A673 (cell line): ENCODE measurements at regions not wholly inside any gene's neighbourhood (a gene's known extent, or its start where the extent isn't known, plus 50 kb on each side); places are given as distances from the start of the nearest gene placed in this dataset.

ENCODE experiments used
- BruUV-seq: library from RNA; stranded (reverse); fragments of 400-500 nt; replicated peaks from 2 replicates; lab custom pipeline; 2021; lab: Mats Ljungman, UMichigan
- CTCF ChIA-PET: fragments of 300-600 bp; sonication (Branson Sonifier 250); formaldehyde crosslinking; loops from one replicate; lab custom pipeline; 2022; ENCODE audit warnings: antibody characterized with exemption; lab: Charles Lee
- POLR2A ChIA-PET: fragments of 300-600 bp; sonication (Branson Sonifier 250); formaldehyde crosslinking; loops from one replicate; lab custom pipeline; 2022; ENCODE audit warnings: antibody characterized with exemption; ENCODE audit not compliant: low non-redundant PET; lab: Charles Lee
- DNase-seq: peaks from one replicate; pipeline ENCODE4 v3.0.0-alpha.2; 2015; ENCODE audit warnings: low spot score
- H3K27ac ChIP-seq: fragments of 200-600 bp; sonication (generic); 2 replicates; pipeline ENCODE4 v1.5.1; 2016; ENCODE audit warnings: mixed run types, low read depth, mild to moderate bottlenecking, mixed read lengths, antibody characterized with exemption, low read length; ENCODE audit not compliant: poor library complexity, severe bottlenecking
- H3K27me3 ChIP-seq: fragments of 200-600 bp; sonication (generic); replicated peaks from 2 replicates; pipeline ENCODE4 v1.6.1; 2017; ENCODE audit warnings: mixed run types, low read depth, mild to moderate bottlenecking, mixed read lengths, antibody characterized with exemption, low read length; ENCODE audit not compliant: insufficient read depth, poor library complexity
- H3K36me3 ChIP-seq: fragments of 200-600 bp; sonication (generic); 2 replicates; pipeline ENCODE4 v1.6.1; 2016; ENCODE audit warnings: mixed run types, mild to moderate bottlenecking, mixed read lengths, antibody characterized with exemption, low read length; ENCODE audit not compliant: insufficient read depth, poor library complexity, severe bottlenecking
- H3K4me1 ChIP-seq: fragments of 200-600 bp; sonication (generic); 2 replicates; pipeline ENCODE4 v1.6.1; 2017; ENCODE audit warnings: mixed run types, mild to moderate bottlenecking, mixed read lengths, antibody characterized with exemption, low read length; ENCODE audit not compliant: insufficient read depth, poor library complexity, severe bottlenecking
- H3K4me3 ChIP-seq: fragments of 200-600 bp; sonication (generic); 2 replicates; pipeline ENCODE4 v1.5.1; 2016; ENCODE audit warnings: low read depth, mixed run types, mild to moderate bottlenecking, mixed read lengths, low read length; ENCODE audit not compliant: poor library complexity, severe bottlenecking
- H3K9me3 ChIP-seq: fragments of 200-600 bp; sonication (generic); 2 replicates; pipeline ENCODE4 v1.6.1; 2016; ENCODE audit warnings: mixed run types, low read depth, mild to moderate bottlenecking, mixed read lengths, antibody characterized with exemption, low read length; ENCODE audit not compliant: poor library complexity, severe bottlenecking
- CTCF ChIP-seq: fragments of 300-800, 200-600 bp; sonication (generic); conservative IDR thresholded peaks from 2 replicates; pipeline ENCODE4 v1.5.1; 2017; ENCODE audit warnings: low read depth, mild to moderate bottlenecking, antibody characterized with exemption, low read length, moderate library complexity, mixed read lengths
- EZH2 ChIP-seq: fragments of 200-600 bp; sonication (generic); IDR thresholded peaks from 2 replicates; pipeline ENCODE4 v1.6.1; 2017; ENCODE audit warnings: borderline replicate concordance, low read depth, mild to moderate bottlenecking, mixed read lengths, antibody characterized with exemption, low read length; ENCODE audit not compliant: poor library complexity, severe bottlenecking
- intact Hi-C: fragments of 100-400 bp; cut with micrococcal nuclease; formaldehyde crosslinking; loops from one replicate; pipeline ENCODE4 v1.10.0; 2022; ENCODE audit not compliant: unreplicated experiment

- H3K27ac ChIP-seq, result no peak overlapping the region
- BruUV-seq, result no TSS peak
- no peaks in the 10 kb centered on the region for H3K36me3 ChIP-seq
- no peaks in the 10 kb centered on the region for H3K4me1 ChIP-seq
- no peak overlapping the region for H3K4me3 ChIP-seq
- H3K27me3 ChIP-seq, result no peaks in the 10 kb centered on the region
- H3K9me3 ChIP-seq, result no peaks in the 10 kb centered on the region
- ChIA-PET POLR2A (no interaction called here), CTCF (no interaction called here)
- DNase-seq, result no peak
- no peak for TF ChIP-seq EZH2
- TF ChIP-seq CTCF, result no peak
- intact Hi-C loops, result no loop called here
These were observed 86.9 kb upstream of the TMEM161B start for GRCh38 chr5:88355490-88356050.

- intact Hi-C loops, result no loop called here
- BruUV-seq, result no TSS peak
- ChIA-PET CTCF (no interaction called here), POLR2A (no interaction called here)
- H3K4me1 ChIP-seq, result no peaks in the 10 kb centered on the region
- TF ChIP-seq CTCF, result no peak
- no peak for TF ChIP-seq EZH2
- H3K9me3 ChIP-seq, result no peaks in the 10 kb centered on the region
- H3K27me3 ChIP-seq, result no peaks in the 10 kb centered on the region
- H3K4me3 ChIP-seq, result no peak overlapping the region
- H3K36me3 ChIP-seq, result no peaks in the 10 kb centered on the region
- H3K27ac ChIP-seq, result no peak overlapping the region
- DNase-seq, result no peak
These were observed 57.2 kb upstream of the TMEM161B start for GRCh38 chr5:88325868-88326267.

- TF ChIP-seq CTCF, result no peak
- H3K36me3 ChIP-seq, result no peaks in the 10 kb centered on the region
- no peak overlapping the region for H3K27ac ChIP-seq
- H3K9me3 ChIP-seq, result no peaks in the 10 kb centered on the region
- ChIA-PET CTCF (no interaction called here), POLR2A (no interaction called here)
- BruUV-seq, result no TSS peak
- intact Hi-C loops, result no loop called here
- H3K4me1 ChIP-seq, result no peaks in the 10 kb centered on the region
- DNase-seq, result no peak
- no peaks in the 10 kb centered on the region for H3K27me3 ChIP-seq
- no peak overlapping the region for H3K4me3 ChIP-seq
These were observed 54.1 kb upstream of the TMEM161B start for GRCh38 chr5:88322785-88323184.
